NCI-H146 (cell line): ENCODE measurements at regions not wholly inside any gene's neighbourhood (a gene's known extent, or its start where the extent isn't known, plus 50 kb on each side); places are given as distances from the start of the nearest gene placed in this dataset.
"Not testable (repeated sequence)": the region's sequence is repeated elsewhere in the genome, so short reads cannot be mapped to it uniquely, and the experiment has no call there.

ENCODE experiments used
- DNase-seq: peaks from one replicate; lab custom pipeline; 2025; lab: John Stamatoyannopoulos, UW

DNA sequence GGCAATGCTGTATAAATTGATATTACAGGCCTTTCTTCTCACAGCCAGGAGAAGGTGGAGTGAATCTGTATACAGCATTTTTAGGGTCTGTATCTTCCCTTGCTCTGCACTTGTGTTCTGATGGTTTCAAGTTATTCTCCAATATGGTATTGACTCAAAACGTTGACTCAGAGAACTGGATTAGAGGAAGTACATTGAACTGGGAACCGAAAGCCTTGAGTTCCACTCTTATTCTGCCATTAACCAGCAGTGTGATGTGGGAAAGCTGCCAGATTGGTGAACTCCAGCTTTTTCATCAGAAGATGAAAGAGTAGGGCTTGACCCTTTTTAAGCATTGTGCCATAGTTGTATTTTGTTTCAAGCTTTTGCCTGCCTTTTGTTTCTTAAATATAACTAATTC is 167.7 kb downstream of the SPRY2 start:
- no peak for DNase-seq

DNA sequence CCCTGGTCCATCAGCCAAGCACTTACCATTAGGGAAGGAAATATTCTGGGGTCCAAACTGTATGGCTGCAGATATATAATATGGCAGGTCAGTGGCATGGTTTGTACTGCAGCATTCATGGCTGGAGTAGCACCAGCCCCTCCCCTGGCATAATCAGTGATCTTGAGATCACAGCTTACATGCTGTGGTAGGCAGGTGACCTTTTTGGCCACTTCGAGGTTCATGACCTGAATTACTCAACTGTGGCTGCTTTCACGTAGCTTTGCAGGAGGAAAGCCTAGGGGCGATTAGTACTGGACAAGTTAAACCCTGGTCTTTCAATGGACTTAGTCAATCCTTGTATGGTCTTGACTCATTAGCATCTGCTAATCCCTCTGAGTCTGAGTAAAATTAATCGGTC is 169.8 kb downstream of the SPRY2 start:
- no peak for DNase-seq

DNA sequence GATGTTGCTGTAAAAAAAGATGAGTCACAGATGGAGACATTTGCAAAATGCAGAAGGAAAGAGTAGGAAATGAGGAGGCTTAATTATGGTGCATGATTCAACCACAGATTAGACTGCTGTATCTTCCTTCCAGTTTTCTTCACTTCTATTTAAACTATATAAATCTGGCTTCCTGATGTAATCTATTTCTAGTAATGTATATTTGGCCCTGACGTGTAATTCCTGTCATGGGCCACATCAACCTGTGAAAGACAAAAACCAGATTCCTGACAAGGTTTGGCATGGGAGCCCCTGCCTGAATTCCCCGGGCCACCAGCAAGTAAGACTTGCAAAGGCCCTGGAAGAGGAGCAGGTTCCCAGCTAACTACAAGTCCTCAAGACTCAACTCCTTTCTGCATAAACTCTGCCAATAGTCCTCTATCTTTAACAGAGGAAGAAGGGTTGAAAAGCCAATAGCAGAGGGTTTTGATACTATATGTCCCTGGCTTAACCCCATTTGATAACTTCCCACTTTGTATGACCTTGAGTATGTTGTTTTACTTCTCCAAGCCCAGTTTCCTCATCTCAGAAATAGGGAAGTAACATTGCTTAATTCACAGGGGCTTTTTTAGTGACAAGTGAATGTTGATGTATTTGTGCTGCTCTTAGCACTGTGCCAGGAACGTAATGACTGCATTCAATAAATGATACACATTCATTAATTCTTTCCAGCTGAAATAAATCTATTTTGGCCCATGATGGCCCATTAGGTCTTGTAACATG is 172.7 kb downstream of the SPRY2 start:
- no peak for DNase-seq

DNA sequence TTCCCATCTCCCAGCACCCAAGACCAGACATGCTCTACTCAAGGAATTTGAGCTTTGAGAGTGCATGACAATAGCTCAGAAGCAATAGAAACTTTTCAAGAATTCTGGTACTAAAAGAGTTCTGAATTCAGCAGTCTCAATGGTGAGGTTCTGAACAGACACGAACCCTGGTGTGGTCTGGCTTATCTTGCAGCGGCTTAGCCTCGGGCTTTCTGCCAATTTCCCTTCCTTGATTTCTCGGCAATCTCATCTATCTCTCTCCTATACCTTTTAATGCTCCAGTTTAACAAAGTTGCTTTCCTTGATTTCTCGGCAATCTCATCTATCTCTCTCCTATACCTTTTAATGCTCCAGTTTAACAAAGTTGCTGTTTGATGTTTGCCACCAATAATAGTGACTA is 174.6 kb downstream of the SPRY2 start:
- DNase-seq = no peak

DNA sequence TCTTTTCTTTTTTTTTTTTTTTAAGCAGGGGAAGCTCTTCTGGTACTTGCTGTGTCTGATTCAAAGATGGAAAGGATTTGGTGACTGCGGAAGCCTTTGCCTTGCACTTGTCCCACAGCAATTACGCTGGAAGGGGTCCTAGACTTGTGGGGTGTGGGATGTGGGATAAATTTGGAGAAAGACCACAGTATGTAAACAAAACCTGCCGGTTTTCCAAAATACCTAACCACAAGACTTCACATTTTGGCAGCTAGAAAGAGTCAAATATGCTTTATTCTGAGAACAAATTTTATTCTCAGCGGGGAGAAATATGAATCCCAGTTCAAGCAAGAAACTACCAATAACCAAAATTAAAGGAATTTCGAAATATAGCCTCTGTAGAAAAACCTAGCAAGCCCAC is 176.5 kb downstream of the SPRY2 start:
- no peak for DNase-seq

DNA sequence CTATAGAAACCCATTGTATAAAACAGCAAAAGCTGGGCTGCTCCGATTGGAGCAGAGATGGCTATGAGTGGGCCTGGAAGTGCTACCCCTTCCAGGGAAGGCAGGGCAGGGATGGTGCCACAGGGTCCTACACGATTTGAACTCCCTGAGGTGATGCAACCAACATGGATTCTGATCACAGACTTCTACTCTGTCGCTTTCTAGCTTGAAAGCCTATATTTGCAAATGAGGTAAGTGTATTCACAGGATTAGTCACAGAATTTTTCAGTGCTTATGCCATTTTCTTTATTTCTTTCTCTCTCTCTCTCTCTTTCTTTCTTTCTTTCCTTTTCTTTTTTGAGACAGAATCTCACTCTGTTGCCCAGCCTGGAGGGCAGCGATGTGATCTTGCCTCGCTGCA is 179.0 kb downstream of the SPRY2 start:
- no peak for DNase-seq

DNA sequence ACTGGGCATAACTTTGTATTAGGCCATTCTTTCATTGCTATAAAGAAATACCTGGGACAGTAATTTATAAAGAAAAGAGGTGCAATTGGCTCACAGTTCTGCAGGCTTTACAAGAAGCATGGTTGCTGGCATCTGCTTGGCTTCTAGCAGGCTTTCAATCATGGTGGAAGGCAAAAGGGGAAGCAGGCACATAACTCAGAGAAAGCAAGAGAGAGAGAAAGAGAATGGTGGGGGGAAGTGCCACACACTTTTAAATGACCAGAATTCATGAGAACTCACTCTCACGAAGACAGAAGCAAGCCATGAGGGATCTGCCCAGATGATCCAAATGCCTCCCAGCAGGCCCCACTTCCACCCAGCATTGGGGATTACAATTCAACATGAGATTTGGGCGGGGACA is 179.7 kb downstream of the SPRY2 start:
- no peak for DNase-seq

DNA sequence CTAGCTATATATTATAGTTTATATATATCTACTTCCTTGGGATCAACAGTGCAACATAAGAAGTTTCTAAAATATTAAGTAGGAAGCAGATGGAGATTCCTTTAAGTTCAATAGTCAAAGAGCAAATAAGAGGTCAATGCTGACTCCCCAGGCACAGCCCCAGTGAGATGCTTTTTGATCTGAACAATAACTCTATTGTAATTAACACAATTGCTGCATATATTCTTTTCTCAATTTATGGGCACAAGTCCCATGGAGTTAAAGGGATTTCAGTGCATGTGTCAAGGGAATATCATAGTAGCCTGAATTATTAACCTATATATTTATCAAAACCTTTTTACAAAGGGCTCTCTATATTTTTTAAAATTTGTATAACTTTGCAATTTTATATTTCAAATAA is 180.8 kb downstream of the SPRY2 start:
- no peak for DNase-seq

DNA sequence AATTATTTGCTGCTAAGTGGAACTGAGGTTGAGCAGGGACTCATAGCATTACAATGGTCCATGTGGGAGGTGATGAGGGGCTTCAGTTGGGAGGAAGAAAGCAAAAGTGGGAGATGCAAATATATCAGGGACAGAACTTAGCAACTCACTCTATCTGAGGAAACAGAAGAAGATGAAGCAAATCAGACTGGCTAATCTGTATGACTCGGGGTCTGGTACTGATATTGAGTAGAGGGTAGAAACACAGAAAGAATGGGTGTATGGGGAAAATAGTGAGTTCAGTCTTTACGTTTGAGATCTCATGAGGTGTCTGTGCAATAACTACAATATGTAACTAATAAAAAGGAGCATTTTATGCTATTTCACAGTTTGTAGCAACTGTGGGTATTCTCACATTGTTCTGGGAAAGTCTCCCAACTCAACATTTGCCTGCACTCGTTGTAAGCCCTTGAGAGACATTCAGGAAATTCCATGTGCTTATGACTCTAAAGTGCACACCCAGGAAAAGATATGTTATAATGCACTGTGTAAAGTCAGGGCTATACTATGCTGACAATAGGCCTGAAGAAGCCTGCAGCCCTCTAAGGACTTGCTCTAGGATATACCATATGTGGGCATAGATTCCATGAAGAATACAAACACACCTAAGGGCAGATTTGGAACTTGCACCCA is 183.5 kb downstream of the SPRY2 start:
- no peak for DNase-seq

DNA sequence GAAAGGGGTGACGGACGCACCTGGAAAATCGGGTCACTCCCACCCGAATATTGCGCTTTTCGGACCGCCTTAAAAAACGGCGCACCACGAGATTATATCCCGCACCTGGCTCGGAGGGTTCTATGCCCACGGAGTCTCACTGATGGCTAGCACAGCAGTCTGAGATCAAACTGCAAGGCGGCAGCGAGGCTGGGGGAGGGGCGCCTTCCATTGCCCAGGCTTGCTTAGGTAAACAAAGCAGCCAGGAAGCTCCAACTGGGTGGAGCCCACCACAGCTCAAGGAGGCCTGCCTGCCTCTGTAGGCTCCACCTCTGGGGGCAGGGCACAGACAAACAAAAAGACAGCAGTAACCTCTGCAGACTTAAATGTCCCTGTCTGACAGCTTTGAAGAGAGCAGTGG is 188.8 kb downstream of the SPRY2 start:
- not testable (repeated sequence) for DNase-seq

DNA sequence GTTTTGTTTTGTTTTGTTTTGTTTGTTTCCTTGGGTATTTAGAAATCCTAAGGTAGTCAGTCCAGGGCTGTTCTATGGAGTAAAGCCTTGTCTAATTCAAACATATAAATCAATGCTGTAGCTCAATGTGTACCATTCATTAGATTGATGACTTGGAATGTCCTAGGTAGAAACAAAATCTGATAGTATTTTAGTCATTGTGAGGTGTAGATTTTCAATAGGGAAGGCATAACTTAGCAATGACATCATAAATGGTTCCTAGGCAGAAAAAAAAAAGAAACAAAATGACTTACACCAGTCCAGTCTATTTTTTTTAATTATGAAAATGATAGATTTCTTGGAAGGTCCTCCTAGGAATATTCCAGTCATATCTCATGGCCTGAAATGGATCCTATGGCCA is 189.9 kb downstream of the SPRY2 start:
- no peak for DNase-seq

DNA sequence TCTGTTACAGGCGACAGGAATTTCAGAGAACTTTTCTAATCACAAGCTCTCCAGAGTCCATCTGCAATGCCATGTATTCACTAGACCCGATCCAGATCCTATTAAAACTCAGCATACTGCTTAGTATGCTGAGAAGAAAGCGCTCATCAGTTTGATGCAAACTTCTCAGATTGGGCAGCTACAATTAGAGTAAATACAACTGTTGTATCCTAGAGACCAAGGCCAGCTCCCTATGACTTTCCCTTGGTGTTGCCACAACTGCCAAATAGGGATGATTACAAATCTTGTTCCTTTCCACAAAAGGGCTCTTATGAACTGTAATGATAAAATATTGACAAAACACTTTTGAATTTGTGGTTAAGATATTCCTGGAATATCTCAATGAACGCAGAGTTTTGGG is 191.2 kb downstream of the SPRY2 start:
- no peak for DNase-seq

DNA sequence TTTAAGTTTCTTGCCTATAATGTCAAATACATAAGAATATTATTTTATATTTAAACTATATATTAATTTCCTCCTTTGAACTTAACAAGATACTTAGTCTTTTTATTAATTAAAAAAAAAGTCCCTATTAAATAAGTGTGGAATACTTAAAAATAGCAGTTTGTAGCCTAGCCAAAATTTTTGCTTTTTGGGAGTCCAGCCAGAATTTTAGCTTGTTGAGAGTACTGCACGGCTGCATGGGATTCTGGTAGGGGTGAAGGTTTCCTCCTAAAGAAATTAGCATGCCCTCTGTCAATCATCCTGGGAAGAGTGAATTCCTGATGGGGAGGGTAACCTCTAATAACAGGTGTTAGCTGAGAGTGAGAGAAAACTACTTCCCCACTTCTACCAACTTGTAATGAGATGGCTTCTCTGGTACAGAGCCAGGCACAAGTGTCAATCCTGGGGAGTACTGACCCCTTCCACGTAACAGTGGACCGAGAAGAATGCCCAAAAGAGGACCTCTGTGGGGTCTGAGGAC is 195.7 kb downstream of the SPRY2 start:
- no peak for DNase-seq

DNA sequence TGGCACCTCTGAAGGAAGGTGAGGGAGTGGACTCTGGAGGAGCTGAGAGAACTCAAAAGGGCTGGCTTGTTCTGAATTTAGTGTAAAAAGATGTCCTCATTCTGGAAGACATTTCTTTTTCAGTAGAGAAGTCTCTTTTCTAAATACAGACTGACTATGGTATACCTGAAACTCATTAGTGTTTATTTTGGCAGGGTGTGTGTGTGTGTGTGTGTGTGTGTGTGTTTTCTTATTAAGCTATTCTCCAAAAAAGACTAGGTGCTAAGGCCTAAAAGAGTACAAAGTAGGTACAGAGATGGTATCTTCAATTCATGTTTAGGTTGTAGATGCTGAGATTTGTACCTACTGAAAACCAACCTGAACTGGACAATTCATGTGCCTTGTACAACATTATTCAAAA is 196.4 kb downstream of the SPRY2 start:
- DNase-seq = no peak

DNA sequence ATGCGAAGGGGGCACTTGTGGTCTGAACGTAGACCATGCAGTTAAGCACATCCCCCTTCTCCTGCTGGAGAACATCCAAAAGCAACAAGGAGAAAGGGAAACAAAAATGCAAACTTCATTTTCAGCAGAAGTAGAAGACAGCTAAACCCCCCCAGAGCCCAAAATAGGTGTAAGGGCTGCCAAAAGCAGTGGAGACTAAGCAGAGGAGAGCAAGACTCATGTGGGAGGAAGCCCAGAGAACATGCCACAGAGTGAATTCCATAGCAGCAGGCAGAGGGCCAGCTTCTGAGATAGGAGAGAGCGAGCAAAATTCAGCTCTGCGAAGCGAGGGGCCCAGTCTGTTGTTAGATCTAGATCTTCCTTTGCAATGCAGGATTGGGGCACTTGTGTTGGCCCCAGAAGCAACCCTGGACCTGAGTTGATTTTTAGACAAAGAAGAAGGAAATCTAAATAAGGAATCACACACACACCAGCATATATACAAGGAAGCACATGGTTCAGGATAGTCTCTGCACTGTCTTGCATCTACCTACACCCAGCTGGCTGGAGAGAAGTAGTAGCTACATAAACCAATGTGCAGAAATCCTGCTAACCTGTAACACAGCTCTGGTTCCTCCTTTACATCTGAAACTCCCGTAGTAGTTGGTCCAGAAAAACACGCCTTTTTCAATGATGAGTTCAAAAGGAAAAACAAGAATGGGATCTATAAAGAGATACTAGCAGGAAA is 199.6 kb downstream of the SPRY2 start:
- no peak for DNase-seq

DNA sequence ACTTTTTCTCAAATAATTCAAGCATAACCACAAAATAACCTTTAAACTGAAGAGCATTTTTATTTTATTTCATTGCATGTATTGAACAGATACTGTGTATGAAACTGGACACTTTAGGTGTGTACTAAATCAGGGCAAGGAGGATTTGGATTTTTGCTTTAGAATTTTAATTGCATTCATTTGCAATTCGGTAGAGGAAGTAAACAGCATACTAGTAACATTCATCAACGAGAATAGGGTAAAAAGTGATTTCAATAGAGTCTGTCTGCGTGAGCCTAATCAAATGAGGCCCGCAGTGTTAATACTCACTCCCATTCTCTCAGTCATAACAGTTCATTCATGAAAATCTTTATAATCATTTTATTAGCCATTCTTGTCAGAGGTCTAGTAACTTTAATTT is 200.2 kb downstream of the SPRY2 start:
- DNase-seq = no peak

DNA sequence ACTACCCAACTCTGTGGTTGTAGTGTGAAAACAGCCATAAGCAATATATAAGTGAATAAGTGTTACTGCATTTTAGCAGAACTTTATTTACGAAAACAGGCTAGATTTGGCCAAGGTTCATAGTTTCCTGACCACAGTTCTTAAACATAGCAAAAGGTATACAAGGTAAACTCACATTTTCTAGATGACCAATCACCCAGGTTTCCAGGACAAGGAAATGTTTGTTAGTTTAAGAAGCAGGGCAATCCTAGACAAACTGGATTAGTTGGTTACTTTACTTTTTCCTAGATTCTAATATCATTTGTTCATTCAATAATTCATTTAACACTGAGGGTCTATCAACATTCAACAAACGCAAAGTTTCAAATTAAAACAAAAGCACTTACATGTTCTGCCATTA is 201.7 kb downstream of the SPRY2 start:
- DNase-seq = no peak

DNA sequence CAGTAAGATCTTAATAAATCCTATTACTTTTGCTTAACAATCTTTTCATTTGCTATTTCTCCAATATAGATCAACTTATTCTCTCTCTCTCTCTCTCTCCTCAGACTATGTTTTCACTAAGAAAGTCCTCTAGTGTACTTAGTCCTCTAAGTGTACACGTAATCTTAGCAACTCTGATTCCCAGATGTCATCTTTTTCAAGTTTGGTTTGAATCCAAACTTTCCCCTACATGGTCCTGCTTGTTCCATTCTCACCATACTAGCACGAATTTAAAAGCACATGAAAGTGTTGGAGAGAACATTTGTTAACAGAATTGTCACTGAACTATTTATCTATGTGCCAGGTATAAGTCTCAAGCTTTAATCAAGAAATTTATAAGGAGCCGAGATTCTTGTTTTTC is 202.9 kb downstream of the SPRY2 start:
- DNase-seq = no peak

DNA sequence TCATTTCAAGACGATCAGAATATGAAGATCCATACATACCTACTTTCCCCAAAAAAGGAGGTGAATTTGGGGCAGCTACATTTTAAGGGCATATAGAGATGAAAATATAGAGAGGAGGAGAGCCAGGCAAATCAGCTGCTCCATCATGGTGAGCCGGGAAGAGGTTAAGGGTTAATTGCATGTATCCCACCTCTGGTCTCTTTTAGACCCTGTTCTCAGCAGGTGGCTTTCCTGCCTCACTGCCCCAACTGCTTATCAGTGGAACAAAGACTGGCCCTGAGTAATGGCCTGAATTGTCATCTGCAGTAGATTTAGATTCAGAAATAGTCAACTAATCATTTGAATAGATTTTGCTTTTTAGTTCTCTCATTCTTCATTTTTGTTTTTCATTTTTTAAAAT is 206.6 kb downstream of the SPRY2 start:
- peak; percentile 5 for DNase-seq

DNA sequence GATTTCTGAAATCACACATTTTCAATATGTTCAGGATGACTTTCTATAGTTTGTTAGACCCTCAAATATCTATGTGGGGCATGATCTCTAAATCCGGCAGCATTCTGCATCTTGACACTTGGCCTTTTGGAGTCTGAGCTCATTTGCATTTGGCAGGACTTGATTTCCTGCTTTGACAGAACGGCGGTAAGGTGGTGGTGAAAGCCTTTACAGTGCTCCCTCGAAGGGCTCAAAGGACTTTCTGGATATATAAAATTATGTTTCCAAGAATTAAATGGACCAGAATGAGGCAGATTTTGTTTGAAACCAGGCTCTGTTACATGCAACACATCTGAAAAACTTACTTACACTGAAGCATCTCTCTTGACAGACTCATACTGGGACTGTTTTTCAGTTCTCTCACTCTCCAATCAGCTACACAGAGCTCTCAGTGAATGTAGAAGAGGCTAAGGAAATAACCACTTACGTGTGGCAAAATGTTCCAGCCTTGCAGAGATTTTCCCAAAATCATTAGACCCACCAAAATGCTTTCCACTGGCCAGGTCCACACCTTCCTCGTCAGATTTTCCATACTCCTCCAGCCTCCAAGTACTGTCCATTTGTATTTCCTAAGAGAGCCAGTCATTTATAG is 207.2 kb downstream of the SPRY2 start:
- DNase-seq = no peak

DNA sequence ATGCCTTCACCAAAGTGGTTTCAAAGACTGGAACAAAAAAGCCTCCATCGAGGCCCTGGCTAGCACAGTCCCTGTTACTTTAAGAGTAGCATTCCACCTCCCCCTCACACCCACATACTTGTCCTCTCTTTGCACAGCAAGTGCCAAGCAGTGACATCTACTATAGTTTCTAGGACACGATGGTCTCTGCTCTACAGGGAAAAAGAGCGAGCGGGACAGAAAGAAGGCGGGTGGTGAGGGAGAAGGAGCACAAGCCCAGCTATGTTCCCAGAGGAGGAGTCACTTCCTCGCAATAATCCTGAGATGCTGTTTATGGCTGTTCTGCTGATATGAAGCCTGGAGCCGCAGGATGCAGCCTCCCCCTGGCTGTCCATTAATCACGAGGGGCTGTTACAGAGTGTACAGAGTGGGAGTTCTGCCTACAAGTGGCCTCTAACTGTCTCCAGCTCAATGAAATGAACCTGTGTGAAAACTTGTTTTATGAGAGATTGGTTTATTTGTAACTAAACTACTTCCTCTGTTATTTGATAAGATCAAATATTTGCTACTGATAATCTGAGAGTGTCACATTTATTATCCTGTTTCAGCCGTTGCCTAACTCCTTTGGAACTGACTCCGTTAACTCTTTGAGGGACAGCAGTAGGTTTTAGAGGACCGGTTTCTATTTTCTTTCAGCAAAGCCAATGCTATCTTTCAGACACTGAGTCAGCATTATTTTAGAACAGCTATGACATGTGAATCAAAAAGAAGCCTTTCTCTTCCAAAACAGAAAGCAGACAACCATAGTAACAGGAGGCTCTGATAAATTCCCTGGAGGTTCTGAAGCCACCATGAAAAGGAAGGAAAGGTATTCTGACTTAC is 208.0 kb downstream of the SPRY2 start:
- no peak for DNase-seq

DNA sequence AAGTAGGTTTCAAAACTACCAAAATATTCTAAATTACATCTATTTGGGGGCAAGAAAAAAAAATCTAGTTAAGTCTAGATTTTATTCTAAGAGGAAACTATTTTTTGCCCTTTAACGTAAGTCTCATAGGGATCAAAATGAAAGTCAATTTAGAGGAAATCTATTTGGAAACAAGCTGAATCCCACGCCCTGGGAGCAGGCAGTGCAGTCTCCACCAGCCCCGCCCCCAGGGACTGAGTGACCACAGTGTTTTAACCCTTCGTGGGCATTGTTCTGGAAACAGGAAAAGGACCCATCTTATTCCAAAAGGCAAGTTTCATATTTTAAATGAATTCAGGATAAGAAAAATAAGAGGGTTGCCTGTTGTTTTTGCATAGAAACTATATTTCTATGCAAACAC is 209.7 kb downstream of the SPRY2 start:
- no peak for DNase-seq
